ENCODE measurements at regions not wholly inside any gene's neighbourhood (a gene's known extent, or its start where the extent isn't known, plus 50 kb on each side); places are given as distances from the start of the nearest gene placed in this dataset.

DNA sequence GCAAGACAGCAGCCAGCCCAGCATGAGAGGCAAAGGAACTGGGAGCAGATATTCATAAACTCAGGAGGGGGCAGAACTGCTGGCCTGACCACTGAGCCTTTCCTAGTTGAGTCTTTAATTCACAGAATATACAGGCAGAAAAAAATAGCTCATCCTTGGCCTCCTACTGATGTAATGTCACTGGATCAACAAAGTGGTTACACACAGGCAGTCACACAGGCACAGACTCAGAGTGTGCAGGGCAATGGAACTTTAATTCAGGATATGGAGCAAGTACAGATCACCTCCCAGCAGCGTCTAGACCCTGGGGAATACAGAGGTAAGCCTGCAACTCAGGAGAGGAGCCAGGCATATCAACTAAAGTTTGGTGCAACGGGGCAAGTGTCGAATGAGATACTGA is 75.4 kb downstream of the TNP1 start:
- peaks cover 5% of the 10 kb centered on the region; the same call in 1 of the 2 replicates for H3K4me1 ChIP-seq (ENCODE audit: insufficient read depth, low read length)
- no peak overlapping the region for H3K27ac ChIP-seq (ENCODE audit: extremely low read length, insufficient read depth, low read length)
- H3K4me3 ChIP-seq (replicated peaks in 1 of 3; ENCODE audit: insufficient read depth in 1 of 3, low read depth in 2 of 3, low read length in 3 of 3): no peak overlapping the region
- ChIA-PET CTCF (ENCODE audit: low intra/inter-chr PET ratio, low total read pairs) (no interaction called here), POLR2A (no interaction called here)
- H2AFZ ChIP-seq (ENCODE audit: low read length): no peak overlapping the region
- in situ Hi-C loops (cut with HindIII; ENCODE audit: extremely low pct_ligation_motif_present, low pct_unique_long_range_greater_than_20kb) (no loop called here), intact Hi-C loops (cut with micrococcal nuclease; ENCODE audit: unreplicated experiment) (no loop called here)
- TF ChIP-seq, protein P1, sequence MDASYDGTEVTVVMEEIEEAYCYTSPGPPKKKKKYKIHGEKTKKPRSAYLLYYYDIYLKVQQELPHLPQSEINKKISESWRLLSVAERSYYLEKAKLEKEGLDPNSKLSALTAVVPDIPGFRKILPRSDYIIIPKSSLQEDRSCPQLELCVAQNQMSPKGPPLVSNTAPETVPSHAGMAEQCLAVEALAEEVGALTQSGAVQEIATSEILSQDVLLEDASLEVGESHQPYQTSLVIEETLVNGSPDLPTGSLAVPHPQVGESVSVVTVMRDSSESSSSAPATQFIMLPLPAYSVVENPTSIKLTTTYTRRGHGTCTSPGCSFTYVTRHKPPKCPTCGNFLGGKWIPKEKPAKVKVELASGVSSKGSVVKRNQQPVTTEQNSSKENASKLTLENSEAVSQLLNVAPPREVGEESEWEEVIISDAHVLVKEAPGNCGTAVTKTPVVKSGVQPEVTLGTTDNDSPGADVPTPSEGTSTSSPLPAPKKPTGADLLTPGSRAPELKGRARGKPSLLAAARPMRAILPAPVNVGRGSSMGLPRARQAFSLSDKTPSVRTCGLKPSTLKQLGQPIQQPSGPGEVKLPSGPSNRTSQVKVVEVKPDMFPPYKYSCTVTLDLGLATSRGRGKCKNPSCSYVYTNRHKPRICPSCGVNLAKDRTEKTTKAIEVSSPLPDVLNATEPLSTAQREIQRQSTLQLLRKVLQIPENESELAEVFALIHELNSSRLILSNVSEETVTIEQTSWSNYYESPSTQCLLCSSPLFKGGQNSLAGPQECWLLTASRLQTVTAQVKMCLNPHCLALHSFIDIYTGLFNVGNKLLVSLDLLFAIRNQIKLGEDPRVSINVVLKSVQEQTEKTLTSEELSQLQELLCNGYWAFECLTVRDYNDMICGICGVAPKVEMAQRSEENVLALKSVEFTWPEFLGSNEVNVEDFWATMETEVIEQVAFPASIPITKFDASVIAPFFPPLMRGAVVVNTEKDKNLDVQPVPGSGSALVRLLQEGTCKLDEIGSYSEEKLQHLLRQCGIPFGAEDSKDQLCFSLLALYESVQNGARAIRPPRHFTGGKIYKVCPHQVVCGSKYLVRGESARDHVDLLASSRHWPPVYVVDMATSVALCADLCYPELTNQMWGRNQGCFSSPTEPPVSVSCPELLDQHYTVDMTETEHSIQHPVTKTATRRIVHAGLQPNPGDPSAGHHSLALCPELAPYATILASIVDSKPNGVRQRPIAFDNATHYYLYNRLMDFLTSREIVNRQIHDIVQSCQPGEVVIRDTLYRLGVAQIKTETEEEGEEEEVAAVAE (CRISPR knock-in tag; IDR thresholded peaks at IDR 0.05; ENCODE audit: borderline replicate concordance): no peak
- TF ChIP-seq ZNF770 (CRISPR knock-in tag; IDR thresholded peaks at IDR 0.05) (no peak), PHF5A (CRISPR knock-in tag; IDR thresholded peaks at IDR 0.05; ENCODE audit: low read depth, unreplicated experiment) (no peak), KLF16 (CRISPR knock-in tag; IDR thresholded peaks at IDR 0.05) (no peak), PLRG1 (conservative IDR thresholded peaks at IDR 0.05) (no peak), MXD4 (CRISPR knock-in tag; IDR thresholded peaks at IDR 0.05) (no peak), NCOA5 (CRISPR knock-in tag; IDR thresholded peaks at IDR 0.05) (no peak)
- peaks cover 0 to 3% of the 10 kb centered on the region in 2 experiments; a peak in 3 of 5 replicates for H3K27me3 ChIP-seq (ENCODE audit: control insufficient read depth in 1 of 2, insufficient read depth in 2 of 2, low read length in 2 of 2)
- no peaks in the 10 kb centered on the region for H4K20me1 ChIP-seq (ENCODE audit: insufficient read depth, low read length)
- 31% methylated on average over 3 of the region's 3 CpGs for WGBS (ENCODE audit: low lambda C conversion rate)
- no peaks in the 10 kb centered on the region for H3K9me3 ChIP-seq (ENCODE audit: low read length)
- H3K36me3 ChIP-seq (replicated peaks in 1 of 2; ENCODE audit: control insufficient read depth in 1 of 2, insufficient read depth in 2 of 2, low read length in 2 of 2): no peaks in the 10 kb centered on the region
- no peaks in the 10 kb centered on the region for H3K79me2 ChIP-seq (ENCODE audit: insufficient read depth, low read length)
- no peak overlapping the region for H3K9ac ChIP-seq (ENCODE audit: insufficient read depth, low read depth, low read length)
- FAIRE-seq: no peak
- no TSS peak for BruUV-seq (replicated peaks)
- no peak for DNase-seq (ENCODE audit: low spot score)
- no peak overlapping the region for H3K4me2 ChIP-seq (ENCODE audit: low read depth, low read length)
- no peak for ATAC-seq

Data from HepG2 (cell line).